Stimulated activated CD4-positive, alpha-beta T cell treated with anti-CD3 and anti-CD28 coated beads, Interleukin-1b, Interleukin-23, amount 100 ng/mL, for 24 hours (primary cell): ENCODE measurements at regions not wholly inside any gene's neighbourhood (a gene's known extent, or its start where the extent isn't known, plus 50 kb on each side); places are given as distances from the start of the nearest gene placed in this dataset.

Source experiments
- DNase-seq, 4 experiments: peaks; one replicate each; pipeline ENCODE4 v3.0.0-alpha.2; 2020; ENCODE audit warnings: low read depth in 4 of 4, low spot score in 1 of 4

- no peak for DNase-seq
Measured at GRCh38 chr13:73683746-73684145, 450.5 kb downstream of the KLF12 start.

- no peak for DNase-seq
Measured at GRCh38 chr13:73681779-73682178, 452.4 kb downstream of the KLF12 start.

- DNase-seq: no peak
Measured at GRCh38 chr13:73681015-73681414, 453.2 kb downstream of the KLF12 start.

GRCh38 chr13:73677048-73677601 is 457.1 kb downstream of the KLF12 start:
- DNase-seq: no peak

- DNase-seq: no peak
Measured at GRCh38 chr13:73676550-73677047, 457.6 kb downstream of the KLF12 start.

- DNase-seq: no peak
Measured at GRCh38 chr13:73675821-73676220, 458.4 kb downstream of the KLF12 start.

- DNase-seq: no peak
Measured at GRCh38 chr13:73674570-73674969, 459.6 kb downstream of the KLF12 start.

GRCh38 chr13:73673931-73674330 is 460.3 kb downstream of the KLF12 start:
- no peak for DNase-seq

GRCh38 chr13:73672492-73672891 is 461.7 kb downstream of the KLF12 start:
- no peak for DNase-seq

- DNase-seq: no peak
Measured at GRCh38 chr13:73671732-73672131, 462.5 kb downstream of the KLF12 start.

GRCh38 chr13:73671011-73671410 is 463.2 kb downstream of the KLF12 start:
- no peak for DNase-seq

GRCh38 chr13:73667756-73668155 is 466.4 kb downstream of the KLF12 start:
- no peak for DNase-seq

- no peak for DNase-seq
Measured at GRCh38 chr13:73665261-73665660, 468.9 kb downstream of the KLF12 start.

- no peak for DNase-seq
Measured at GRCh38 chr13:73664851-73665250, 469.4 kb downstream of the KLF12 start.

- no peak for DNase-seq
Measured at GRCh38 chr13:73662833-73663232, 471.4 kb downstream of the KLF12 start.

GRCh38 chr13:73661687-73662425 is 472.3 kb downstream of the KLF12 start:
- DNase-seq: no peak

GRCh38 chr13:73661066-73661465 is 473.1 kb downstream of the KLF12 start:
- DNase-seq: no peak

GRCh38 chr13:73658639-73659038 is 475.6 kb downstream of the KLF12 start:
- DNase-seq: no peak

- DNase-seq: no peak
Measured at GRCh38 chr13:73657821-73658540, 476.2 kb downstream of the KLF12 start.

- no peak for DNase-seq
Measured at GRCh38 chr13:73656863-73657262, 477.3 kb downstream of the KLF12 start.

- no peak for DNase-seq
Measured at GRCh38 chr13:73653688-73654087, 480.5 kb downstream of the KLF12 start.

- DNase-seq: no peak
Measured at GRCh38 chr13:73647417-73647816, 486.8 kb downstream of the KLF12 start.
